Brain microvascular endothelial cell (primary cell): ENCODE measurements at regions not wholly inside any gene's neighbourhood (a gene's known extent, or its start where the extent isn't known, plus 50 kb on each side); places are given as distances from the start of the nearest gene placed in this dataset.

Experiments used
- DNase-seq: peaks from one replicate; pipeline ENCODE4 v3.0.0-alpha.2; 2020
- H3K27ac ChIP-seq: fragments of 250-450 bp; sonication (Bioruptor Pico); 2 replicates; pipeline ENCODE4 v1.5.1; 2020; ENCODE audit warnings: mild to moderate bottlenecking, moderate library complexity
- H3K27me3 ChIP-seq: fragments of 250-450 bp; sonication (Bioruptor Pico); replicated peaks from 2 replicates; pipeline ENCODE4 v1.5.1; 2020; ENCODE audit warnings: mild to moderate bottlenecking
- H3K36me3 ChIP-seq: fragments of 250-450 bp; sonication (Bioruptor Pico); replicated peaks from 2 replicates; pipeline ENCODE4 v1.5.1; 2020; ENCODE audit warnings: mild to moderate bottlenecking
- H3K4me3 ChIP-seq: 2 replicates; pipeline ENCODE4 v1.5.1; 2011; ENCODE audit warnings: low read depth, mild to moderate bottlenecking, control low read depth, low read length, moderate library complexity
- CTCF ChIP-seq: IDR thresholded peaks from 2 replicates; pipeline ENCODE4 v1.5.1; 2011; ENCODE audit warnings: low read depth, mild to moderate bottlenecking, moderate library complexity, low read length, control low read depth, inconsistent platforms; ENCODE audit errors: missing control alignments
- in situ Hi-C: cut with HindIII; loops from 2 replicates; pipeline ENCODE4 v1.10.0; 2017; ENCODE audit warnings: low sequenced_read_pairs, low pct_ligation_motif_present

DNA sequence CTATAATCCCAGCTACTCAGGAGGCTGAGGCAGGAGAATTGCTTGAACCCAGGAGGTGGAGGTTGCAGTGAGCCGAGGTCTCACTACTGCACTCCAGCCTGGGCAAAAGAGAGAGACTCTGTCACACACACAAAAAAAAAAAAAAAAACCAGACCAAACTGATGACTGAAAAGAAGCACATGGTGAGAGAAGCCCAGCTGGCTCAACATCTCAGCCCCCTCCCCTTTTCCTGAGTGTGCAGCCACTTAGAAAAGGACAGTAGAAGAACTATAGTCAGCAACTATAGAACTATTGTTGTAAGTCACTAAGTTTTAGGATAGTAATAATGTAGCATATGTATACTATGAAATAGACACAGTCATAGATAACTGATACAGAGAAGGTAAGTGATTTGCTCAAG lies 87.2 kb upstream of the RALGPS2 start:
- no peak overlapping the region for H3K4me3 ChIP-seq
- in situ Hi-C loops: no loop called here
- no peaks in the 10 kb centered on the region for H3K27me3 ChIP-seq
- no peak for TF ChIP-seq CTCF
- no peak overlapping the region for H3K27ac ChIP-seq
- no peak for DNase-seq
- no peaks in the 10 kb centered on the region for H3K36me3 ChIP-seq

GRCh38 chr1:178639326-178639725 lies 85.7 kb upstream of the RALGPS2 start:
- TF ChIP-seq CTCF: no peak
- no peak for DNase-seq
- Histone ChIP-seq H3K36me3 (no peaks in the 10 kb centered on the region), H3K27me3 (no peaks in the 10 kb centered on the region), H3K4me3 (no peak overlapping the region), H3K27ac (no peak overlapping the region)
- in situ Hi-C loops: no loop called here

DNA sequence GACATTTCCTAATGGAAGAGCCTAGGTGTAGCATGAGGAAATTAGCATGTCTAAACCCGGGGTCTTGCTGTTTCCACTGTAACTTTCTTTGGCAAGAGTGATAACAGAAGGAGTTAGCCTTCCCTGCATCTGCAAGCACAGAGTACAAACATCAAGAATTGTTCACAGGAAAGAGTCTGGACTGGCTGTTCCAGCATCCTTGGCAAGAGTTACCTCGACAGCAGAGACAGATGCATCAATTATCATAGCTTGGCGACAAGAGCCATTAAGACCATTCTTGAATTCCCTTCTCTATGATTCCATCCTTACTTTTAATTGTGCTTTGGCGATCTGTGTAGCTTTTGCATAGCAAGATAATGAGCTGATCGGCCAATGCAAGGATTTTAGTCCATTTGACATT lies 82.8 kb upstream of the RALGPS2 start:
- Histone ChIP-seq H3K4me3 (no peak overlapping the region), H3K27ac (no peak overlapping the region), H3K27me3 (no peaks in the 10 kb centered on the region), H3K36me3 (no peaks in the 10 kb centered on the region)
- in situ Hi-C loops: no loop called here
- no peak for DNase-seq
- no peak for TF ChIP-seq CTCF

DNA sequence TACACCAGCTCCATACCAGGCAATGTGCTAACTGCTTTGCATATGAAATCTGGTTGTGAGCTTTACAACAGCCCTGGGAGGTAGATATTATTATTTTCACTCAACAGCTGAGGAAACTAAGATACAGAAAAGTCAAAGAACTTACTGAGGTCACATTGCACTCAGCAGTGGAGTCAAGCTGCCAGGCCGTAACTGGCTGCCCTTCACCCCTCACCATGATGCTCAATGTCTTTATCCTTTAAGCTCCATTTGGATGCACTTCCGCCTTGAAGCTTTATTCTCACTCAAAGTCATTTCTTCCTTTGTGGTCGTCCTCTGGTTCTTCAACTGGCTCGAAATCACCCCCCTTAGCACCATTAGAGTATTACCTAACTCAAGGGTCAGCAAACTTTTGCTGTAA lies 81.7 kb upstream of the RALGPS2 start:
- Histone ChIP-seq H3K27me3 (no peaks in the 10 kb centered on the region), H3K36me3 (no peaks in the 10 kb centered on the region), H3K4me3 (no peak overlapping the region), H3K27ac (no peak overlapping the region)
- DNase-seq: no peak
- no peak for TF ChIP-seq CTCF
- in situ Hi-C loops: no loop called here

GRCh38 chr1:178643831-178644230 lies 81.2 kb upstream of the RALGPS2 start:
- Histone ChIP-seq H3K4me3 (no peak overlapping the region), H3K27ac (no peak overlapping the region), H3K36me3 (no peaks in the 10 kb centered on the region), H3K27me3 (no peaks in the 10 kb centered on the region)
- no peak for TF ChIP-seq CTCF
- DNase-seq: no peak
- in situ Hi-C loops: no loop called here

GRCh38 chr1:178644308-178645120 lies 80.5 kb upstream of the RALGPS2 start:
- H3K4me3 ChIP-seq: no peak overlapping the region
- in situ Hi-C loops: no loop called here
- no peaks in the 10 kb centered on the region for H3K36me3 ChIP-seq
- no peak for TF ChIP-seq CTCF
- H3K27ac ChIP-seq: no peak overlapping the region
- DNase-seq: peak; percentile 64
- H3K27me3 ChIP-seq: no peaks in the 10 kb centered on the region
